Activated CD4-positive, alpha-beta T cell treated with anti-CD3 and anti-CD28 coated beads, Interleukin-2, Interleukin-6, amounts not matched to agents 100 ng/mL and 50 ng/mL, durations not matched to agents 16 hours and 8 hours (primary cell): ENCODE measurements at regions not wholly inside any gene's neighbourhood (a gene's known extent, or its start where the extent isn't known, plus 50 kb on each side); places are given as distances from the start of the nearest gene placed in this dataset.
"Not testable (repeated sequence)": the region's sequence is repeated elsewhere in the genome, so short reads cannot be mapped to it uniquely, and the experiment has no call there.

Source experiments
- DNase-seq: peaks from one replicate; pipeline ENCODE4 v3.0.0-alpha.2; 2020

DNA sequence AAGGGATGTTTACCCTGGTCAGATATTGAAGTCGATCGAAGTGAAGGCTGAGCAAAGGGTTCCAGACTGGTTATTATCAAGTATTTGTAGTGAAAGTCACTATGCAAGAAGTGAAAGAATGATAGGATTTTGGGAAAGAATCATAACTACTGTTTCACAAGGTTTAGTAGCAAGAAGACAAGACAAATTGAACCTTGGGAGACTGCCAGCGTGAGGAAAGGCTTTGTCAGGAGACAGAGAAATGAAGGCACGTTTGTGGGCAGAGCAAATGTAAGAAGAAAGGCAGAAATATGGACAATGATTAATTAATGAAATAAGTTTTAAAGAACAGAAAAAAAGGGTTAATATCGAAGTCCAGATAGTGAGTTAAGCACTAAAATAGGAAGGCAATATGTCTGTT is 456.8 kb downstream of the TRIML1 start:
- no peak for DNase-seq

DNA sequence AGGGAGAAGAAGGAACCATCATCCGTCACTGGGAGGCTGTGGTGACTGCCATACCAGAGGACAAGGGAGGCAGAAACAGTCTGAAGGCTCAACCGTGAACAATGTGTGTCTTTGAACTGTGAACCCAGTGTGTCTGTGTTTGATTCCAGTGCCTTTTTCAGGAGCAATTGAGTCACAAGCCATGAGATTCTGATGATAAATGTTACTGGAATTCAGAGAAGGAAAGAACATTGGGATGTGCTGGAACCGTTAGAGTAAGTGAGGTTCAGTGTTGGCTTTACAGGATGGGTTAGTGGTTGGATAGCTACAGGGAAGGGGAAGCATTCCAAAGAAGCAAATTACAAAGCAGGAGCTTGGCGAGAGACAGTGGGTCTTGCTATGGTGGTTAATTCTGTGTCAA is 464.4 kb downstream of the TRIML1 start:
- no peak for DNase-seq

DNA sequence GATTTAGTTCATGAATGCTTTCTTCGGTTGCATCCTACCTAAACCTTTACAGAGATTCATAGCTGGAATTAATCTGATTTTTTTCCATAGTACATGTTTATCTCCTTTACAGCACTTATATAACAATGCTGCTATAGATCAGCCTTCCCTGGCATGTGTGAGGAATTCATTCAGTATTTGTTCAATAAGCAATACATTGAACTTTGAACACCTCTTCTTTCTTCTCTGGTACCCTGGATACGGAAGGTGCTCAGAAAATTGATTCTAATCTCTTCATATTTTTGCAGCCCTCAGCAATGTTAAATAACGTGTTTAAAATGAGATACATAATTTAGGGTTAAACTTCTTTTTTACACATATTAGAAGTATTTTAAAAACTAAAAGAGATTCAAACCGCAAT is 467.4 kb downstream of the TRIML1 start:
- no peak for DNase-seq

DNA sequence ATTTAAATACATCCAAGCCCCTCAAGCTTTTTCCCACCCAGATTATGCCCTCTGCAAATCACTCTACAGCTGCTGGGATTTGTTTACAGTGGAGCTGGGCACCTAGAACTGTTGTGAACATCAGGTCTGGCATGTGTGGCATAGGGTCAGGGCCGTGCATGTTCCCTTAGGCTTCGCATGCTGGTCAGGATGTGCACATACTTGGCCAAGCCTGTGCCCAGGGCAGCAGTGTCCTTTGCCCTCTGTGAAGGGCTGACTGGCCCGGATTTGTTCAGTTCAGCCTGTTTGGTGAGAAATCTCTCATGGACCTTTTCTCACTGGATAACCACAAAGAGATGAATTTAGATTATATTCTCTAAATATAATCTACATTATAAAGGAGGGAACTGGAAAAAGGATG is 471.9 kb downstream of the TRIML1 start:
- DNase-seq: no peak

DNA sequence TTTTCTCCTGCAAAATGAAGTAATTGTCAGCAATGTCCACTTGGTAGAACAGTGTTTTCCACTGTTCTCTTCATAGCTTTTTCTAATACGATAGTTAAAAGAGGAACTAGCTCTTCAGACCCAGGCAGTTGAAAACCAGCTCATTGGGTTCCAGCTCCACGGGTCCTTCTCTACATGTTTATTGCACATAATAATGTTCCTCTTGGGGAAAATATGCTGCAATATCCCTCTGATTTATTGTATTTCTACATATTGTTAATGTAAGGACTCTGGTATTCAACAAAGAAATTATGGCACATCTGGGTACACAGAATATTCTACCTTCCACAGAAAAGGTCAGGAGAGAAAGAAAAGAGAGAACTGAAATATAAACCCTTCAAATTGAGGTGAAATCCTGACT is 473.4 kb downstream of the TRIML1 start:
- no peak for DNase-seq

DNA sequence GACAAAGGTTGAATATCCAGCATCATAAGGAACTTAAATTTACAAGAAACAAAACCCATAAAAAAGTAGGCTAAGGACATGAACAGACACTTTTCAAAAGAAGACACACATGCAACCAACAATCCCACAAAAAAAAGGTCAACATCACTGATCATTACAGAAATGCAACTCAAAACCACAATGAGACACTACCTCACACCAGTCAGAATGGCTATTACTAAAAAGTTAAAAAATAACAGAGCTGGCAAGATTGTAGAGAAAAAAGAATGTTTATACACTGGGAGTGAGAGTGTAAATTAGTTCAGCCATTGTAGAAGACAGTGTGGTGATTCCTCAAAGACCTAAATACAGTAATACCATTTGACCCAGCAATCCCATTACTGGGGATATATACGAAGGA is 474.7 kb downstream of the TRIML1 start:
- DNase-seq: no peak

DNA sequence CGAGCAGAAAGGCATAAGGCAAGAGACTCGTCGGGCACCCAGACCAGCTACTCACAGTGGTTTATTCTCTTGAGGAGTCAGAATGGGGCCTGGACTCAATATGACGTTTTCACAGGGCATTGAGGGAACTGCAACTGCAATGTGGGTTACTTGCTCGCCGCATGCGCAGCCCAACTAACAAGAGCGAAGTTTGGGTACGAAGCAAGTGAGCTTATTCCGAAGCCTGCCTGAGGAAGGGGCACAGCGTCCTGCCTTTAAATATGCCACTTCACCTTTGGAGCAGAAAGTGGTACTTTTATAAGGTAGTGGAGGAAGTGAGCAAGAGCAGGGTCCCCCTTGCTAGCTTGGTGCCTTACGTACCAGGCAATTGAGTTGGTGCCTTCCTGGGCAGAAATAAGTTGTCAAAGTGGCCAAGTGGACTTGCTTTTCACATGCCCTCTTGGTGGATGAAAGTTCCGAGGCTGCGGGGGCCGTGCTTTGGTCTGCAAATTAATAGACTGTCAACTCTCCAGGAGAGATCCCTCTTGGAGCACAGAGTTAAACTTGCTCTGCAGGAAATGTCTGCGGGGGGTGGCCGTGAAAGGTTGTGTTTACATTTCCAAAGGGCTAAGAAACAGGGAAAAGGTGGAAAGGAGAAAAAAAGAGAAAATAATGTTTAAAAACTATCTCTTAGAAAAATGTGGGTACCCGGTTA is 480.4 kb downstream of the TRIML1 start:
- DNase-seq: no peak

DNA sequence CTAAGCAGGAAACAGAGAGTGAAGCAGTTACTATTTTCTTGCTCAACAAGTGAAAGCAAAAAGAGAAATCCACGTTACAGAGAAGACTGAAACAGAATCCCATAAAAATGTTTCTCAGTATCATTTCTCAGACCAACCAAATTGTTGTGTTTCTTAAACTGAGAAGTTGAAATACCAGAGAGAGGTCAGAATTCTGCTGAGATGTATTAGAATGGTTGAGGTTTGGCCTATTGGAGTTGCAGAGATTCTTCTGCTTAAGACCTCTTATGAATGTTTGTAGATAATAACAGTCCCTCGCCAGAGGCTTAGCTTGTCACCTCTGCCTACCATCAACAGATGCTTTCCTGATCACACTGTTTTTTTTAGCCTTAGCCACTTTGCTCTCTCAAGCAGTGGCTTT is 481.4 kb downstream of the TRIML1 start:
- DNase-seq: no peak

DNA sequence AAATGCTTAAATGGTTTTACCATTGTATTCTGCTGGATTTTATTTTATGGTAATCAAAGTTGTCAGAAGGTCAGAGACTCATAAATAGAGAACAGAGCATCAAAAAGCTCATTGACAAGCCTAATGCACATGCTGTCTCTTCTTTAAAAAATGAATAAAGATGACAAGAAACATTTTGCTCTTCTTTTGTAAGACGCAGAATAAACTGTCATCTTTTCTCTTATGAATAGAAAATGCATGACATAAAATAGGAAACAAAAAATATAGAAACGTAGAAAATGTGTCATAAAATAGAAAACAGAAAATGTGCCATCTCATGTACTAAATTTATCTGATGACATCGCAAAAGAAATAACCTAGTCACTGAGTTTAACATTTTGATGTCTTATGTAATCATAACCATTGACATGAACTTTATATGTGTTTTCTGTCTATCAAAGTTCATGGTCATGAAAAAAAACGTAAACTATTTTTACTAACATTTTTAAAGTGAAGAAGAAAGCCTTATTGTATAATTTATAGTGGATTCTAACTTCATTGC is 484.1 kb downstream of the TRIML1 start:
- no peak for DNase-seq

DNA sequence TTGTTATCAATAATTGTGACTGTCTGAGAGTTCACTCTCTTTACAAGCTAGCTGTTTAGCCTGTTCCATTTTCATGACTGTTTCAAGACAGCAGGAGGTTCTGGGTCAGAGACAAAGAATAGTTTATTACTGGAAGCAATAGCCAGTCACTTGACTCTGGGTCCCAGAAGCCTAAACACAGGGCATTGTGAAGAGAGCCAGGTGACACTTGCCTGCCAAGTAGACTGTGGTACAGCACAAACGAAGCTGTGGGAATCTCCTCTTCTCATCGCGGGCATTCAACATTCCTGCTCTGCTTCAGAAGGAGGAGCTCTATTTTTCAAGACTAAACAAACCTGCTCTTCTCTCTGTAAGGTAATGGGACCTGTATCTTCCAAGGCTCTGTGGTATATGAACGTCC is 485.1 kb downstream of the TRIML1 start:
- DNase-seq: no peak

DNA sequence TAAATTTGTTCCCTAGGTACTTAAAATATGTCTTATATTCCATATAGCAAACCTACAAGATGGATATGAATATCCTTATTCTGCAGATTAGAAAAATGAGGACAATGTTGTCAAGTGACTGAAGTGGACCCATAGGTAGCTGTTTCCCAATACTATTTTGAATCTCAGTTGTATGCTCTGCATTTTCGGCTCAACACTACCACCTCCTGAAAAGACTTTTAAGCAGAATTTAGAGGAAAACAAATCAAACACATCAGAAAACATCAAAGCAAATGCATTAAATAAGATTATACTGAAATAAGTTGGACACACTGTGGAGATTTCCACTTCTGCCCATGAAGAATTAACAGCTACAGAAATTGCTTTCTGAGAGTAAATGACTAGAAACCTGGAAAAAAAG is 488.7 kb downstream of the TRIML1 start:
- DNase-seq: no peak

DNA sequence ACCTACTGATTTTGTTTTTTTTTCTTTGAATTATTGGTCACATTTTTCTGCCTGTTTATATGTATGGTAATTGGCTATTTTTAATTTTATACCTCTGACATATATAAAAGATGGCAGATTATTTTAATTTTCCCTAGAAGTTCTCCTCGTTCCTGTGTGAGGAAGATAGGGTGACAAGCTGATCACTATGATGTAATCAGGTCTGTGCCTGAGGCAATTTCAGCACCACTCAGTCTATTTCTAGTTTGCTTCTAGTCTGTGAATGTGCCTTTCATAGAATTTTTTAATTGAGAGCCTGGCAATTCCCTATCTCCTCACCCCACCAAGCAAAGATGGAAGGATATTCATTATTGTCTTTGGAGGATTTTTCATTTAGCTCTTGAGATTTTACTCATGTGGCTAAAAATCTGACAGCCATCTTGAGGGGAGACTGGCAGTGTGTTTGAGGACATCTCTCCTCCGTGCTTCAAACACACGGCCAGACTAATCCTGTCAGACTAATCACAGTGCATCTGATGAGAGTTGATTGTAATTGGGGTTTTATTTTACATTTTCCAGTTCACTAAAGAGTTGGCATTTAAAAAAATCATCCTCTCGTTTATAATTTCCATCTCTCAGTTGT is 500.3 kb downstream of the TRIML1 start:
- DNase-seq: no peak

DNA sequence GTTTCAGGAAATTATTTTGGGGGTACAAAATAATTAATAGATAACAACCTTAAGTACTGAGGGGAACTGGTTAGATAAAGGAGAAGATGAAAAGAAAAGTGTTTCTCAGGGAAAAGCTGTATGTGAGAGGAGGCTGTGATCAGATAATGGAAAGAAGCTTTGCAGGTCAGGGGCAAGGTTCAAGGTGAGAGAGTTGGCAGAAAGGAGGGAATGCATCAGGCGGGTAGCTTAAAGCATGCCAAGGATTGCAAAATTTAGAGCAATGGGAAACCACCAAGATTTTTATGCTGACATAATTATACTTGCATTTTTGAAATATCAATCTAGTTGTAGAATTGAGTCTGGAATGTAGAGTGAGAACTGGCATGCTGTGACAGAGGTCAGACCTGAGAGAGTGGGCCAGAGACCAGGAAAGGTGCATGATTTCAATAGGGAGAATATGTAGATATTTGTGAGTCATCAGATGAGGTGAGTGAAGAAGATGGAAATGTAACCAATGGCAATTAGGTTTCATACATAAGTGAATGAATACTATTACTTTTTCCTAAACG is 508.7 kb downstream of the TRIML1 start:
- no peak for DNase-seq

DNA sequence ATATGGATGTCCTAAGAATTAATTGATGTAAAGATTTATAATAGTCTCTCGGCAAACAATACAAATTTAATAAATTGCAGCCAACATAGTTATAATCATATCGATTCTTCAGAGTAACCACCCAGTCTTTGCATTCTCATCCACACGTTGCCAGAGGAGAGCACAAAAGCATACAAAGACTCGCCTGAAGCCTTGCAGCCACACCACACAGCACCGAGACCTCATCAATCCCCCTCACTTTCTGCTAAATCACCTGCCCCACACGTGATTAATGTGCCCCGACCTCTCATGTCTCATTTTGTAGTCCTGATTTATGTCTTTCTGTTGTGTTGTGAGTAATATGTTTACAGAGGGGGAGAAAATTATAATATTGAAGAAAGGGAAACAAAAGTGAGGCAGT is 510.4 kb downstream of the TRIML1 start:
- DNase-seq: no peak

DNA sequence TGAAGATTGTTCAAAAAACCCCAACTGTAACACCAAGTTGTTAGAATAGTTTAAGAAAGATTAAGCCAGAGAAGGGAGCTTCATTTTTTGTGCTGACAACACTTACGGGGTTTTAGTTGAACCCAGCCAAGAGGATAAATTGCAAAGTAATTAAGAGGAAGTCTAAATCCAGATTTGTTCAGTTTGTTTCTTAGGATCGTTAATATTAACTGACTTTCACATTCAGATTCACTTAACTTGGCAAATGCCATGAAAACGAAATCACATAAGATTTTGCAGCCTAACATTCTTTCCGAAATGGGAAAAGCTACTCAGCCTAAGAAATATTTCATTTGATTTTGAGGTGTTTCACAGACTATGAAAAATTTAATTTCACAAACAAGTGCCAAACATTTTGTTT is 511.3 kb downstream of the TRIML1 start:
- DNase-seq: no peak

DNA sequence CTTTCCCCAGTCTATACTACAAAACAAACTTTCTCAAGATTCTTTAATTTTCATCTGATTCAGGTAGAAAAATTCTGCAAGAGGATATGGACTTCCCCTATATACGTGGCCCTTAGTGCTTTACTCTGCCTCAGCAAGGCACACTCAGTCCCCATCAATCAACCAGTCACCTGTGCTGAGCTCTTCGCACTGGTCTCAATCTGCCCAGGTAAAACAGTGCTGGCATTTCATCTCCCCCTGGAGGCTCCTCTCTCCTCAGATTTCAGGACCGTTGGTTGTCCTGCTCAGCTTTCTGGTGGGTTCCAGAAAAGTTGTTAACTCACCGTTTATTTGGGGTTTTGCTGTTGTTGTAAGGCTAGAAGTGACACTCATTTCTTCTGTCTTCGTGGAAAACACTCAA is 518.1 kb downstream of the TRIML1 start:
- DNase-seq: no peak

DNA sequence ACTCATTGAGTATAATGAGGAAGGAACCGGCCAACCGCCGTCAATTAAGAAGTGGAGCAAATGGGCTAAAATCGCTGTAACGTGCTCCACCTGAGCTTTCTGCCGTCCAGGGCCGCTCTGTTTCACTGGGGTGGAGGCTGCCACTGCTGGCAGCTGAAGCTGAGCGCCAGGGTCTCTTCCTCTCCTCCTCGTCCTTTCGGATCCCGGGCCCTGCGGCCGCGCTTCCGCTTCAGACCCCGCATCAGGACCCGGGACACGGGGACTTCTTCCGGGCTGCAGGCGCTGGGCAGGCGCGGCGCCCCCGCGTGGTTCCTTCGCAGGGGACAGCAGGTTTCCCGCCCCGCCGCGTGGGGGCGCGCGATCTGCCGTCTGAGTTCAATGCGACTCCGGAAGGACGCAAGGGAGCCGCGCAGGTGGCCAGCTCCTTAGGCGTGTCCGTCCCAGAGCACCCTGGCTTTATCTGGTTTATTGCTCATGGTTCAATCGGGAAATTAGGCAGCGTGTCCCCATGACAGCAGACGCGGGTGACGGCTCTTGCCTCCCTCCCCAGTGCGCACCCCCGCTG is 519.8 kb downstream of the TRIML1 start:
- no peak for DNase-seq

DNA sequence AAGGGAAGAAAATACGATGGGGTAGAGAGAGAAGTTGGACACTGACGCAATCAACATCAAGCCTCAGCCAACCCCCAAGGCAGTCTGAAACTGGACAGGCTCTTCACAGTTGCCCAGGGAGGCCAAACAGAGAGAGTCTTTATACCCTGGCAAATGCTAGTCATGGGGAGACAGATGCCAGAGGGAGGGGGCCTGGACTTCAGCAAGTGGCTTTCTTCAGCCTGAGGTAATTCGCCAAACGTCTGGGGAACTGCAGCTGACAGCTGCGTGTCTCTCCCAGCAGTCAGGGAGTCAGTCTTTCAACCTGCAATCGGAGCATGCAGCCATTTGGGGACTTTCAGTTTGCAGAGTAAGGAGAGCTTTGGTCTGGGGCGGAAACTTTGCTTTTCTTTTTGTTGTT is 521.6 kb downstream of the TRIML1 start:
- DNase-seq: no peak

DNA sequence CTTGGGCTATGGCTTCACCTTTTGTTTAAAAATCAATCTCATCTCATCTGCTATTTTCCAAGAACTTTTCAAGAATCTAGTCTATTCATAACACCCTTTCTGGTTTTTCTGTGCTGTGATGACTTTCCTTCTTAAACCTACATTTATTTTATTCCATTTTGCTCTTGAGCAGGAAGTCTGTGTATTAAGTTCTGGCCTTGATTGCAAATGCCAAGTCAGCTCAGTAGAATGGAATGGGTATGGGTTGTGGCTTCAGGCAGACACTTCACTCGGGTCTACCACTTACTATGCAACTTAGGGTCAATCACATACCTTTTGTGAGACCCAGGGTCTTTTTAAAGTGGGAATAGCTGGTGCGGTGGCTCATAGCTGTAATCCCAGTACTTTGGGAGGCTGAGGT is 522.3 kb downstream of the TRIML1 start:
- no peak for DNase-seq

DNA sequence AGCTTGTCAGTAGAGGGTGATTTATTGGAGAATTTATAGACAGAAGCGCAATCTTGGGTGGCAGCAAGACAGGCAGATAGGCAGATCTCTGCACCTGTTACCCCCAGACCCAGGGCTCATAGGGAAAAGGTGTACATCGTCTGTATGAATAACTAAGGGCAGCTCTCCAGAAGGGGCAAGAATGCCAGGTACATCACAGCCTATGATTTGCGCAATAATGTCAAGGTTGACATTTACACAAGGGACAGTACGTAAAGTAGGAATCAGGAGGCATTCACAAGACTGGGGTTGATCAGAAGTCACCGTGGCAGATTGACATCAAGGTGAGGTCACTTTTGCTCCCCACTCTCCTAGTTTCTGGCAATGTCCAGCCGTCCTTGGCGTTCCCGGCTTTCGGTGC is 524.1 kb downstream of the TRIML1 start:
- no peak for DNase-seq

DNA sequence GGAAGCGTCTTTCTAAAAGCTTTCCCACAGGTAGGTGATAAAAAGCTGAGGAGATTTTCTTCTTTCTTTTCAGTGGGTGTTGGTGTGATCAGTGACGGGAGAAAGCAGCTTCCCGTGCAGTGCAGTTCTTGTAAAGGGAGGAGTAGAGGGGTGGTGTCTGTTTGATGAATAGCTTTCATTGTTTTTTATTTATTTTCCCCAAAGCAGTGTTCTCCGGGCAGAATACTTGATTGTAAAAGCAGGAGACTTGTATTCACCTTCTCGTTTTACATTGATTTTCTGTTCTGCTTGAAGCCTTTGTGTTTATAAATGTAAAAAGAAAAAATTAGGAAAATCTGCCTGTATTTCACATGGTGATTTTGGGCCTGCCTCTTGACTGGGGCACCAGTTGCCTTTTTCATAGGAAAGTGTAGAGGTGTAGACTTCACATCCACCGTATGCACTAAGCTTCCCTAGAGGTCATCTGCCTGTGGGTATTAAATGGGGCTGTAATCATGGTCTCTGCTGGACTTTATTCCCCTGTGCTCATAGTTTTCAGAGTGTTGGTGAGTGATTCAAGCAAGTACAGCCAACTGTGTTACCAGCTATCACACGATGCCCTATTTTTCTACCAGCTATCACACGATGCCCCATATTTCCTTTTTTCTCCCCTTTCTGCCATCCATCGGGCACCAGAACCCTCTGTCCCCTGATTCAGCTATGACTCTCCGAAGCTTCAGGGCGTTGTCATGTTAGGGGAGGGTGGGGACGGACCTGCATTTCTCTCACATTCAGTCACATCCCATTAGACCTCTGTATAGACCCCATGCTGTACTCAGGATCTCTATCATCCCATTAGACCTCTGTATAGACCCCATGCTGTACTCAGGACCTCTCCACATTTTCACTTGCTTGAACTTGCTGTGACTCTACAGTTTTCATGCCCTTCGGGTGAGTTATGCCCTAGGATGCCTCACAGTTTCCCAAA is 526.5 kb downstream of the TRIML1 start:
- DNase-seq: no peak

DNA sequence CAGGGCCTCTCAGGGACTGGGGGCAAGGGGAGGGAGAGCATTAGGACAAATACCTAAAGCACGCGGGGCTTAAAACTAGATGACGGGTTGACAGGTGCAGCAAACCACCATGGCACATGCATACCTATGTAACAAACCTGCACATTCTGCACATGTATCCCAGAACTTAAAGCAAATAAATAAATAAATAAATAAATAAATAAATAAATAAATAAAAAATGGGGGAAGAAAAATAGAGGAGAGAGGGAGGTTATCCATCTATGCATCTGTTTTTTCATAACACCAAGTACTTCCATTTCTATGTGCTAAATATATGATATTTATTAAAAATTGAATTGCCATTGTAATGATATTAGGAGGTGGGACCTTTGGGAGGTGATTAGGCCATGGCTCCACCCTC is 539.5 kb downstream of the TRIML1 start:
- not testable (repeated sequence) for DNase-seq
